ENCODE measurements at regions not wholly inside any gene's neighbourhood (a gene's known extent, or its start where the extent isn't known, plus 50 kb on each side); places are given as distances from the start of the nearest gene placed in this dataset.

DNA sequence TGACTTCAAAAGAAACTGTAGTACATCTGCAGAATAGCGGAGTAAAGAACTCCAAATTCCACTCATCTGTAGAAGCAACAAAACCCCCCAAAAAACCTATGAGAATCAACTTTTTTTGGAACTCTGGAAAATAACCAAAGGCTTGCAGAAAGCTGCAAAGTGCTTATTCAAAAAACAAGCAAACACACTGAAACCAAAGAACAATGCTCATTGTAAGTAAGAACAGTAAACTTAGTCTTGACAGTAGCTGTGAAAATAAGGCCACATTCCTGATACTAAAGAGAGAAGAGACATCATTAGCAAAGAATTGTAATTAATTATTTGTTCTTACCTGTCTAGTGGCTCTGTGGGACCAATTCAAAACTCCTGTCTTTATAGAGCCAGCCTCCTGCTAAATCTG is 534.3 kb upstream of the C16orf82 start:
- Histone ChIP-seq H3K36me3 (no peaks in the 10 kb centered on the region), H3K27me3 (no peaks in the 10 kb centered on the region), H3K27ac (no peak overlapping the region), H3K4me3 (no peak overlapping the region), H3K4me1 (ENCODE audit: low read depth) (no peaks in the 10 kb centered on the region), H3K9me3 (ENCODE audit: low read depth) (no peaks in the 10 kb centered on the region)
- TF ChIP-seq, protein P1, sequence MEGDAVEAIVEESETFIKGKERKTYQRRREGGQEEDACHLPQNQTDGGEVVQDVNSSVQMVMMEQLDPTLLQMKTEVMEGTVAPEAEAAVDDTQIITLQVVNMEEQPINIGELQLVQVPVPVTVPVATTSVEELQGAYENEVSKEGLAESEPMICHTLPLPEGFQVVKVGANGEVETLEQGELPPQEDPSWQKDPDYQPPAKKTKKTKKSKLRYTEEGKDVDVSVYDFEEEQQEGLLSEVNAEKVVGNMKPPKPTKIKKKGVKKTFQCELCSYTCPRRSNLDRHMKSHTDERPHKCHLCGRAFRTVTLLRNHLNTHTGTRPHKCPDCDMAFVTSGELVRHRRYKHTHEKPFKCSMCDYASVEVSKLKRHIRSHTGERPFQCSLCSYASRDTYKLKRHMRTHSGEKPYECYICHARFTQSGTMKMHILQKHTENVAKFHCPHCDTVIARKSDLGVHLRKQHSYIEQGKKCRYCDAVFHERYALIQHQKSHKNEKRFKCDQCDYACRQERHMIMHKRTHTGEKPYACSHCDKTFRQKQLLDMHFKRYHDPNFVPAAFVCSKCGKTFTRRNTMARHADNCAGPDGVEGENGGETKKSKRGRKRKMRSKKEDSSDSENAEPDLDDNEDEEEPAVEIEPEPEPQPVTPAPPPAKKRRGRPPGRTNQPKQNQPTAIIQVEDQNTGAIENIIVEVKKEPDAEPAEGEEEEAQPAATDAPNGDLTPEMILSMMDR (IDR thresholded peaks at IDR 0.05; ENCODE audit: low read depth, low read length), result no peak
- DNase-seq (ENCODE audit: low read depth in 1 of 2, low spot score in 1 of 2), result no peak

DNA sequence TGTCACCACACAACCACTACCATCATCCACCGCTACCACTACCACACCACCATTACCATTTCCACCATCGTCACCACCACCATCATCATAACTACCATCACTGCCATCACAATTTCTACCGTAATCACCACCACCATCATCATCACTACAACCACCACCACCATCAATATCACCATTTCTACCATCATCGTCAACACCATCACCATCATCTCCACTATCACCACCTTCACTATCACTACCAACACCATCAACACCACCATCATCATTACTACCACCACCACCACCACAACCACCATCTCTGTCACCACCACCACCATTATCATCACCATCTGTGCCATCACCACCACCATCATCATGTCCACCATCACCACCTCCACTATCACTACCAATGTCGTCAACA is 524.5 kb upstream of the C16orf82 start:
- H3K27ac ChIP-seq, result no peak overlapping the region
- TF ChIP-seq, protein P1 (IDR thresholded peaks at IDR 0.05; ENCODE audit: low read depth, low read length), result no peak
- no peaks in the 10 kb centered on the region for H3K9me3 ChIP-seq (ENCODE audit: low read depth)
- no peaks in the 10 kb centered on the region for H3K36me3 ChIP-seq
- no peaks in the 10 kb centered on the region for H3K27me3 ChIP-seq
- H3K4me3 ChIP-seq, result no peak overlapping the region
- DNase-seq (ENCODE audit: low read depth in 1 of 2, low spot score in 1 of 2), result no peak
- H3K4me1 ChIP-seq (ENCODE audit: low read depth), result no peaks in the 10 kb centered on the region

DNA sequence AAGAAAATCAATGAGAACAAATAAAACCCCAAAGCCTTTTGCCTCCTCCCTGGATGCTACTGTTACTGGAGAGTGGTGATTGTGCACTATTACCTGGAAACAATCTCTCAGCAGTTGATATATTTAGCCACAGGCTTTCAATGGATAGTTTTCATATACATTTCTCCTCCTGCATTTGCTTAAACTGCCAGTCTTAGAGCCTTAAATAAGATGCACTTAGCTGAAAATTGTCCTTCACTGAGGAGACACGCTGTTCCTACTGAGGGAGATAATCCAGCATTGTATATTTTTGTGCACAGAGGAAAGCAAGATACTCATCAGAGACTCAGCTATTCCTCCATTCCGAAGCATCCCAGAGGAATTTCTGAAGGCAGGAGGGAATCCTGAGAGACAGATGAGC is 520.2 kb upstream of the C16orf82 start:
- H3K9me3 ChIP-seq (ENCODE audit: low read depth), result no peaks in the 10 kb centered on the region
- no peak overlapping the region for H3K27ac ChIP-seq
- no peaks in the 10 kb centered on the region for H3K4me1 ChIP-seq (ENCODE audit: low read depth)
- H3K4me3 ChIP-seq, result no peak overlapping the region
- no peak for DNase-seq (ENCODE audit: low read depth in 1 of 2, low spot score in 1 of 2)
- TF ChIP-seq, protein P1 (IDR thresholded peaks at IDR 0.05; ENCODE audit: low read depth, low read length), result no peak
- no peaks in the 10 kb centered on the region for H3K27me3 ChIP-seq
- H3K36me3 ChIP-seq, result no peaks in the 10 kb centered on the region

DNA sequence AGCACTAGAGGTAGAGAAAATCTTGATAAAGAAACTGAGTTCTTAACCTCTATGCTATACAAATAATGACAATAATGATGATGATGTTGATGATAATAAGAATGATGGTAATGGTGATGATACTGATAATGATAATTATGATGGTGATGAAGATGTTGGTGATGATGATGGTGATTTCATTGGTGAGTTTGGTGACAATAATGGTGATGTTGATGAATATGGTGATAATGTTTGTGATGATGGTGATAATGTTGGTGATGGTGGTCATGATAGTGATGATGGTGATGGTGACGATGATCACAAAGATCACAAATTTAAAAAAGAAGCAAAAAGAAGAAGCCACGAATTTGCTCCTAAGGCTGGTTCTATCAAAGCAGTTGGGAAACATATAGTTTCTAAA is 519.0 kb upstream of the C16orf82 start:
- Histone ChIP-seq H3K4me1 (ENCODE audit: low read depth) (no peaks in the 10 kb centered on the region), H3K27me3 (no peaks in the 10 kb centered on the region), H3K27ac (no peak overlapping the region), H3K36me3 (no peaks in the 10 kb centered on the region), H3K4me3 (no peak overlapping the region), H3K9me3 (ENCODE audit: low read depth) (no peaks in the 10 kb centered on the region)
- DNase-seq (ENCODE audit: low read depth in 1 of 2, low spot score in 1 of 2), result no peak
- TF ChIP-seq, protein P1 (IDR thresholded peaks at IDR 0.05; ENCODE audit: low read depth, low read length), result no peak

DNA sequence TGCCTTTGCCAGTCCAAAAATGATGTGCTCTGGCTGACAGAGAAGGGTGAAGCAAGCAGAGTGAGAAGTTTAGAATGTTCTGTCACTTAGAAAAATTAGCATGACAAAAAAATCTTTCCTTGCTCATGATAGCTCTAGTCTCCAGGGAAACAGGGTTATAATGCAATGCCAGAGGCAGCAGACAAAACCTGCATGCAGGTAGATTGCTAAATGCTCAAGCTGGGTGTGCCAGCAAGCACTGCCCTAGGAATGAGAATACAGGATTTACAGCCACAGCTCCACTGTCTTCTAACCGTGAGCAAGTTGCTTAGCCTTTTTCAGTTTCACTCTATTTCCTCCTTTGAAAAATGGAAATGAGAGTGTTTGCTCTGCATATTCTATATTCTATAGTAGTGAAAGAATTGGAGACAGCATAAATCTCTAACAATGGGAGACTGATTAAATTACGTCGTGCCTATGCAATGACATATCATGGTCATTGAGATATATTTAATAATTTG is 516.6 kb upstream of the C16orf82 start:
- no peaks in the 10 kb centered on the region for H3K4me1 ChIP-seq (ENCODE audit: low read depth)
- no peak for DNase-seq (ENCODE audit: low read depth in 1 of 2, low spot score in 1 of 2)
- TF ChIP-seq, protein P1 (IDR thresholded peaks at IDR 0.05; ENCODE audit: low read depth, low read length), result no peak
- H3K4me3 ChIP-seq, result no peak overlapping the region
- H3K9me3 ChIP-seq (ENCODE audit: low read depth), result no peaks in the 10 kb centered on the region
- H3K36me3 ChIP-seq, result no peaks in the 10 kb centered on the region
- no peak overlapping the region for H3K27ac ChIP-seq
- no peaks in the 10 kb centered on the region for H3K27me3 ChIP-seq

DNA sequence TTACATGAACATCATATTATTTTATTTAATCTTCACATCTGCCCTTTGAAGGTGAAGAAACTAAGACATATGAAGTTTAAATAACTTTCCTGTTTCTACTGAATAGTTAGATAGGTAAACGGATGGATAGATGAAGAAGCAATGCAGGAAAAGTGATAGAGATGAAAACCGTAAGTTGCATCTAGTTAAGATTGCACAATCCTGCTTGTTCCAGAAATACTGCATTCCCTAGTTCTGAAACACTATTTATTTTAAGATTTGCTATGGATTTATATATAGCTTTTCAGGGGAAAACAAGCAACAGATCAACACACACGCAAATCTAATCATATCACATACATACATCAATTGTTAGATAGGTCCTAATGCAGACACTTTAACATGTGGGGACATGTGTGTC is 512.7 kb upstream of the C16orf82 start:
- TF ChIP-seq, protein P1 (IDR thresholded peaks at IDR 0.05; ENCODE audit: low read depth, low read length), result no peak
- no peaks in the 10 kb centered on the region for H3K9me3 ChIP-seq (ENCODE audit: low read depth)
- no peak overlapping the region for H3K27ac ChIP-seq
- H3K4me1 ChIP-seq (ENCODE audit: low read depth), result no peaks in the 10 kb centered on the region
- H3K4me3 ChIP-seq, result no peak overlapping the region
- no peaks in the 10 kb centered on the region for H3K36me3 ChIP-seq
- no peaks in the 10 kb centered on the region for H3K27me3 ChIP-seq
- no peak for DNase-seq (ENCODE audit: low read depth in 1 of 2, low spot score in 1 of 2)
